Ovary (tissue), 3 donors: ENCODE measurements at regions not wholly inside any gene's neighbourhood (a gene's known extent, or its start where the extent isn't known, plus 50 kb on each side); places are given as distances from the start of the nearest gene placed in this dataset.

Experiments used
- CTCF ChIP-seq, 3 donors: fragments of 450-650 bp in 2 of 3; fragments of 200-600 bp in 1 of 3; IDR thresholded peaks; one replicate each; pipeline versions ENCODE4 v1.5.1 to v1.8.0; 2016 to 2022; ENCODE audit warnings: antibody characterized with exemption in 3 of 3, mild to moderate bottlenecking in 1 of 3
- POLR2A ChIP-seq: fragments of 450-650 bp; IDR thresholded peaks from one replicate; pipeline ENCODE4 v1.6.1; 2017; ENCODE audit warnings: antibody characterized with exemption, mild to moderate bottlenecking, moderate library complexity
- donor health status: DM: no; HTN: no; CAD: no.

GRCh38 chr6:74213995-74214394 is 518.0 kb downstream of the CD109 start:
- no peak for TF ChIP-seq POLR2A
- TF ChIP-seq CTCF (IDR thresholded peaks at IDR 0.05): no peak
